GM20000 (cell line): ENCODE measurements at regions not wholly inside any gene's neighbourhood (a gene's known extent, or its start where the extent isn't known, plus 50 kb on each side); places are given as distances from the start of the nearest gene placed in this dataset.

Source experiments
- DNase-seq: peaks from one replicate; pipeline ENCODE4 v3.0.0; 2012; ENCODE audit warnings: low spot score
- CTCF ChIP-seq: IDR thresholded peaks from 2 replicates; pipeline ENCODE4 v1.5.1; 2012; ENCODE audit warnings: mild to moderate bottlenecking, control low read depth; ENCODE audit errors: extremely low read depth, missing control alignments

GRCh38 chr7:68998136-68998535 lies 600.1 kb upstream of the AUTS2 start:
- DNase-seq = no peak
- TF ChIP-seq CTCF = no peak

GRCh38 chr7:69002416-69002815 lies 595.9 kb upstream of the AUTS2 start:
- no peak for DNase-seq
- no peak for TF ChIP-seq CTCF

GRCh38 chr7:69012149-69012548 lies 586.1 kb upstream of the AUTS2 start:
- no peak for TF ChIP-seq CTCF
- no peak for DNase-seq

DNA sequence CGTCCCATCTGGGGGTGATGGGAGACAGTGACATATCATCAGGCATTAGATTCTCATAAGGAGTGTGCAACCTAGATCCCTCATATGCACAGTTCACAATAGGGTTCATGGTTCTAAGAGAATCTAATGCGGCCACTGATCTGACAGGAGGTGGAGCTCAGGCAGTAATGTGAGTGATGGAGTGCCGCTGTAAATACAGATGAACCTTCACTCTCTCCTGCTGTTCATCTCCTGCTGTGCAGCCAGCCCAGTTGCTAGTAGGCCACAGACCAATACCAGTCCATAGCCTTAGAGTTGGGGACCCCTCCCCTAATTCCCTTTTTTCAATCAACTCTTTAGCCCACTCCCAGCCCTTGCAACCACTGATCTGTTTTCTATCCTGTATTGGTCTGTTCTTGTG lies 581.1 kb upstream of the AUTS2 start:
- no peak for TF ChIP-seq CTCF
- DNase-seq = no peak

- no peak for DNase-seq
- TF ChIP-seq CTCF = no peak
Observed at GRCh38 chr7:69018200-69018599, 580.1 kb upstream of the AUTS2 start.

GRCh38 chr7:69019437-69019836 lies 578.8 kb upstream of the AUTS2 start:
- no peak for DNase-seq
- no peak for TF ChIP-seq CTCF

DNA sequence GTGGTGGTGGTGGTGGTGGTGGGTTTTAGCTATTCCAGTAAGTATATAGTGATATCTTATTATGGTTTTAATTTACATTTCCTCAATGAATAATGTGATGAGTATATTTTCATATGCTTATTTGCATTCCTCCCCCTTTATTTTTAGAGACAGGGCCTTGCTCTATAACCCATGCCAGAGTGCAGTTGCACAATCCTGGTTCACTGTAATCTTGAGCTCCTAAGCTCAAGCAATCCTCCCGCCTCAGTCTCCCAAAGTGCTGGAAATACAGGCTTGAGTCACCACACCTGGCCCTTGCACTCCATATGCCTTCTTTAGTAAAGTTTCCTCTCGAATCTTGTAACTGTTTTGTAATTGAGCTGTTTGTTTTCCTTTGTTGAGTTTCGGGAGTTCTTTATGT lies 577.7 kb upstream of the AUTS2 start:
- no peak for DNase-seq
- no peak for TF ChIP-seq CTCF
